Lower leg skin (tissue), 3 donors: ENCODE measurements at regions not wholly inside any gene's neighbourhood (a gene's known extent, or its start where the extent isn't known, plus 50 kb on each side); places are given as distances from the start of the nearest gene placed in this dataset.

Source experiments
- POLR2A ChIP-seq, 2 donors: fragments of 450-650 bp; IDR thresholded peaks; one replicate each; pipeline ENCODE4 v1.6.1; 2016 to 2017; ENCODE audit warnings: antibody characterized with exemption in 2 of 2, mild to moderate bottlenecking in 1 of 2, moderate library complexity in 1 of 2
- TF ChIP-seq, protein P1 (sequence below), 3 donors: fragments of 450-650 bp; IDR thresholded peaks; one replicate each; pipeline ENCODE4 v1.5.1; 2016; ENCODE audit warnings: antibody characterized with exemption in 3 of 3, mild to moderate bottlenecking in 3 of 3, moderate library complexity in 2 of 3

GRCh38 chr9:107409581-107410389, 79.8 kb downstream of the KLF4 start:
- no peak for TF ChIP-seq POLR2A (IDR thresholded peaks at IDR 0.05)
- TF ChIP-seq, protein P1, sequence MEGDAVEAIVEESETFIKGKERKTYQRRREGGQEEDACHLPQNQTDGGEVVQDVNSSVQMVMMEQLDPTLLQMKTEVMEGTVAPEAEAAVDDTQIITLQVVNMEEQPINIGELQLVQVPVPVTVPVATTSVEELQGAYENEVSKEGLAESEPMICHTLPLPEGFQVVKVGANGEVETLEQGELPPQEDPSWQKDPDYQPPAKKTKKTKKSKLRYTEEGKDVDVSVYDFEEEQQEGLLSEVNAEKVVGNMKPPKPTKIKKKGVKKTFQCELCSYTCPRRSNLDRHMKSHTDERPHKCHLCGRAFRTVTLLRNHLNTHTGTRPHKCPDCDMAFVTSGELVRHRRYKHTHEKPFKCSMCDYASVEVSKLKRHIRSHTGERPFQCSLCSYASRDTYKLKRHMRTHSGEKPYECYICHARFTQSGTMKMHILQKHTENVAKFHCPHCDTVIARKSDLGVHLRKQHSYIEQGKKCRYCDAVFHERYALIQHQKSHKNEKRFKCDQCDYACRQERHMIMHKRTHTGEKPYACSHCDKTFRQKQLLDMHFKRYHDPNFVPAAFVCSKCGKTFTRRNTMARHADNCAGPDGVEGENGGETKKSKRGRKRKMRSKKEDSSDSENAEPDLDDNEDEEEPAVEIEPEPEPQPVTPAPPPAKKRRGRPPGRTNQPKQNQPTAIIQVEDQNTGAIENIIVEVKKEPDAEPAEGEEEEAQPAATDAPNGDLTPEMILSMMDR (IDR thresholded peaks at IDR 0.05) = no peak
